ENCODE measurements at regions not wholly inside any gene's neighbourhood (a gene's known extent, or its start where the extent isn't known, plus 50 kb on each side); places are given as distances from the start of the nearest gene placed in this dataset.

DNA sequence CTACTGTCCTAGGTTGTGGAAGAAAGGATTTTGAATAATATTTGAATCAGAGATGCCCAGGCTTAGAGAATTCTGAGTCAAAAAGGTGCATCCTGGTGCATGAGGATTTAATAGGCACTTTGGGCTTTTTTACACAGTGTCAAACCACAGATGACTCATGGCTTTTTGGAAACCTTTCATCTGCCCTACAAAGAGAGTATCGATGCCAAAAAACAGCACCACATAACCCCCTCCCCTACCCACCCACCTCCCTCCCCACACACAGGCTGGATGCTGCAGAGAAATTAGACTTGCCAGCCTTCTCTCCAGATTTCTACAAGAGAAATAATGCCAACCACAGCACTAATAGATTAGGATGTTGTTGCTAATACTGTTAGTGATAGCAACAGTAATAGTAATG is 779.3 kb downstream of the NLGN4X start:
- BruUV-seq (replicated peaks), result no TSS peak
- Mint-ChIP-seq H3K27me3 (ENCODE audit: unreplicated experiment) (no peaks in the 10 kb centered on the region), H3K4me1 (ENCODE audit: low read depth, unreplicated experiment) (no peaks in the 10 kb centered on the region), H3K9me3 (ENCODE audit: low read depth, unreplicated experiment) (no peaks in the 10 kb centered on the region), H3K27ac (ENCODE audit: unreplicated experiment) (no peak overlapping the region), H3K36me3 (ENCODE audit: insufficient read depth, unreplicated experiment) (no peaks in the 10 kb centered on the region), H3K4me3 (ENCODE audit: low read depth, unreplicated experiment) (no peak overlapping the region)
- TF ChIP-seq, protein P1, sequence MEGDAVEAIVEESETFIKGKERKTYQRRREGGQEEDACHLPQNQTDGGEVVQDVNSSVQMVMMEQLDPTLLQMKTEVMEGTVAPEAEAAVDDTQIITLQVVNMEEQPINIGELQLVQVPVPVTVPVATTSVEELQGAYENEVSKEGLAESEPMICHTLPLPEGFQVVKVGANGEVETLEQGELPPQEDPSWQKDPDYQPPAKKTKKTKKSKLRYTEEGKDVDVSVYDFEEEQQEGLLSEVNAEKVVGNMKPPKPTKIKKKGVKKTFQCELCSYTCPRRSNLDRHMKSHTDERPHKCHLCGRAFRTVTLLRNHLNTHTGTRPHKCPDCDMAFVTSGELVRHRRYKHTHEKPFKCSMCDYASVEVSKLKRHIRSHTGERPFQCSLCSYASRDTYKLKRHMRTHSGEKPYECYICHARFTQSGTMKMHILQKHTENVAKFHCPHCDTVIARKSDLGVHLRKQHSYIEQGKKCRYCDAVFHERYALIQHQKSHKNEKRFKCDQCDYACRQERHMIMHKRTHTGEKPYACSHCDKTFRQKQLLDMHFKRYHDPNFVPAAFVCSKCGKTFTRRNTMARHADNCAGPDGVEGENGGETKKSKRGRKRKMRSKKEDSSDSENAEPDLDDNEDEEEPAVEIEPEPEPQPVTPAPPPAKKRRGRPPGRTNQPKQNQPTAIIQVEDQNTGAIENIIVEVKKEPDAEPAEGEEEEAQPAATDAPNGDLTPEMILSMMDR (IDR thresholded peaks at IDR 0.05; ENCODE audit: unreplicated experiment), result no peak
- intact Hi-C loops (cut with micrococcal nuclease; ENCODE audit: unreplicated experiment), result no loop called here
- CTCF ChIA-PET, result no interaction called here
- no peak for DNase-seq

DNA sequence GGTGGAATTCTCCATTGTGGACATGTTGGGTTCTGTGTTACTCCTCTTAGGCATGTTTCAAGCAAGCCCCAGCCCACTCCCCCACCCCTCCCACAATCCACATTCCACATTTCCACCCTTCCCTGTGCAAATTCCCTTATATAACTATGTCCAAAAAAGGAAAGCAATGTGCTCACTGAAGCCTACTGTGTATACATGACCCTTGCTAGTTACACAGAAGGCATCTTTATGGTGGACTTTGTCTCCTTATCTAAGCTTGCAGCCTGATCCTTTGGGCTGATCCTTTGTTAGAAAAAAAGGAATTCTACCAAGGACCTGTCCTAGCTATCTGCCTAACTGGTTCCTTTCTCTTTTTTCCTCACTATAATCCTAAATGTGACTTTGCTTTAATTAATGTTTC is 796.8 kb downstream of the NLGN4X start:
- no peak for DNase-seq
- TF ChIP-seq, protein P1 (IDR thresholded peaks at IDR 0.05; ENCODE audit: unreplicated experiment), result no peak
- CTCF ChIA-PET, result no interaction called here
- no peak overlapping the region for H3K4me3 Mint-ChIP-seq (ENCODE audit: low read depth, unreplicated experiment)
- H3K9me3 Mint-ChIP-seq (ENCODE audit: low read depth, unreplicated experiment), result peaks cover 11% of the 10 kb centered on the region
- H3K36me3 Mint-ChIP-seq (ENCODE audit: insufficient read depth, unreplicated experiment), result no peaks in the 10 kb centered on the region
- H3K27me3 Mint-ChIP-seq (ENCODE audit: unreplicated experiment), result no peaks in the 10 kb centered on the region
- no TSS peak for BruUV-seq (replicated peaks)
- no peaks in the 10 kb centered on the region for H3K4me1 Mint-ChIP-seq (ENCODE audit: low read depth, unreplicated experiment)
- intact Hi-C loops (cut with micrococcal nuclease; ENCODE audit: unreplicated experiment), result no loop called here
- no peak overlapping the region for H3K27ac Mint-ChIP-seq (ENCODE audit: unreplicated experiment)

DNA sequence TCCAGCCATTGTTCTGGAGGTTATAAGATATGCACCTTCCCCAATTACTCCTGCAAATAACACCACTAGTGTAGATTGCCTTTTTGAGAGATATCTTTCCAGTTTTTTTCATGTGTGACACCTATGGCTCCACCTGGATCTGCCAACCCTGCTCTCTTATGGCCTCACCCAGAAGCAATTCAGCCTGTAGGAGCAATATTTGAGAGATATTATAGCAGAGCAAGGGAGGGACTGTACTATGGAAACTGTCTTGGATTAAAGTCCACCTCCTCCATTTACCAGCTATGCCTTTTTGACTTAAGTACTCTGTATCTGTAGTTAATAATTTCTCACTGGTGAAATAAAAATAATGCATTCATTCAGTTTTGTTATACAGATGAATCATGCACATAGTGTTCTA is 803.5 kb downstream of the NLGN4X start:
- CTCF ChIA-PET, result no interaction called here
- Mint-ChIP-seq H3K36me3 (ENCODE audit: insufficient read depth, unreplicated experiment) (no peaks in the 10 kb centered on the region), H3K4me3 (ENCODE audit: low read depth, unreplicated experiment) (no peak overlapping the region), H3K4me1 (ENCODE audit: low read depth, unreplicated experiment) (no peaks in the 10 kb centered on the region), H3K27me3 (ENCODE audit: unreplicated experiment) (no peaks in the 10 kb centered on the region), H3K27ac (ENCODE audit: unreplicated experiment) (no peak overlapping the region), H3K9me3 (ENCODE audit: low read depth, unreplicated experiment) (peaks cover 12% of the 10 kb centered on the region)
- no peak for DNase-seq
- TF ChIP-seq, protein P1 (IDR thresholded peaks at IDR 0.05; ENCODE audit: unreplicated experiment), result no peak
- BruUV-seq (replicated peaks), result no TSS peak
- intact Hi-C loops (cut with micrococcal nuclease; ENCODE audit: unreplicated experiment), result no loop called here

DNA sequence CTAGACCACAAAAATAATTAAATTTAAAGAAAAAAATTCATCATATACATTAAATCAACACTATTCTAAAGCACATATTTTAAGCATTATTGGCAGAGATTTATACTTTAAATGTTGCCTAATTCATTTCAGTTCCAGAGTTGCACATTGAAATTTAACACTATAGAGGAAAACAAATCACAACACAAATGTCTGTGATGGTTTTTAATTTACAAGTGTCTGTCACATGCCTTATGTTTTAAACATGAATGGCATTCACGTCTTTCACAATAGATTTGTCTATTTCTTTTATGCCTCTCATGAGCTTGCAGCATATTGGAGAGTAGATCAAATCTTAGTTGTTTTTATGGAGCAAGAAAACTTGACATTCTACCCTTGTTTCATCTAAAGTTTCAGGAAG is 811.3 kb downstream of the NLGN4X start:
- CTCF ChIA-PET, result no interaction called here
- no peaks in the 10 kb centered on the region for H3K36me3 Mint-ChIP-seq (ENCODE audit: insufficient read depth, unreplicated experiment)
- TF ChIP-seq, protein P1 (IDR thresholded peaks at IDR 0.05; ENCODE audit: unreplicated experiment), result no peak
- no peak overlapping the region for H3K4me3 Mint-ChIP-seq (ENCODE audit: low read depth, unreplicated experiment)
- no peak overlapping the region for H3K27ac Mint-ChIP-seq (ENCODE audit: unreplicated experiment)
- BruUV-seq (replicated peaks), result no TSS peak
- H3K27me3 Mint-ChIP-seq (ENCODE audit: unreplicated experiment), result no peaks in the 10 kb centered on the region
- H3K9me3 Mint-ChIP-seq (ENCODE audit: low read depth, unreplicated experiment), result no peaks in the 10 kb centered on the region
- intact Hi-C loops (cut with micrococcal nuclease; ENCODE audit: unreplicated experiment), result no loop called here
- no peaks in the 10 kb centered on the region for H3K4me1 Mint-ChIP-seq (ENCODE audit: low read depth, unreplicated experiment)
- DNase-seq, result no peak

- Mint-ChIP-seq H3K4me1 (ENCODE audit: low read depth, unreplicated experiment) (no peaks in the 10 kb centered on the region), H3K4me3 (ENCODE audit: low read depth, unreplicated experiment) (no peak overlapping the region), H3K9me3 (ENCODE audit: low read depth, unreplicated experiment) (no peaks in the 10 kb centered on the region), H3K27ac (ENCODE audit: unreplicated experiment) (no peak overlapping the region), H3K36me3 (ENCODE audit: insufficient read depth, unreplicated experiment) (no peaks in the 10 kb centered on the region), H3K27me3 (ENCODE audit: unreplicated experiment) (no peaks in the 10 kb centered on the region)
- CTCF ChIA-PET, result no interaction called here
- no TSS peak for BruUV-seq (replicated peaks)
- intact Hi-C loops (cut with micrococcal nuclease; ENCODE audit: unreplicated experiment), result no loop called here
- TF ChIP-seq, protein P1 (IDR thresholded peaks at IDR 0.05; ENCODE audit: unreplicated experiment), result no peak
- DNase-seq, result no peak
Observed at GRCh38 chrX:5415738-5416137, 812.9 kb downstream of the NLGN4X start.

Data from Calu3 (cell line).